SIG-M5 treated with dmso at 0.1 percent for 504 hours (cell line): ENCODE measurements at regions not wholly inside any gene's neighbourhood (a gene's known extent, or its start where the extent isn't known, plus 50 kb on each side); places are given as distances from the start of the nearest gene placed in this dataset.

Experiments used
- DNase-seq: peaks from one replicate; lab custom pipeline; 2025; ENCODE audit not compliant: unreplicated experiment; lab: John Stamatoyannopoulos, UW

GRCh38 chr2:15763822-15764682 is 172.4 kb downstream of the DDX1 start:
- DNase-seq: no peak

- DNase-seq: no peak
These were observed 173.0 kb downstream of the DDX1 start for GRCh38 chr2:15764683-15765011.

- no peak for DNase-seq
These were observed 173.5 kb downstream of the DDX1 start for GRCh38 chr2:15765211-15765610.

- no peak for DNase-seq
These were observed 174.1 kb downstream of the DDX1 start for GRCh38 chr2:15765686-15766302.

- no peak for DNase-seq
These were observed 174.0 kb upstream of the MYCN start for GRCh38 chr2:15766303-15766861.

GRCh38 chr2:15766911-15767597 is 173.3 kb upstream of the MYCN start:
- no peak for DNase-seq

- no peak for DNase-seq
These were observed 172.7 kb upstream of the MYCN start for GRCh38 chr2:15767679-15768078.

GRCh38 chr2:15768142-15768541 is 172.2 kb upstream of the MYCN start:
- DNase-seq: no peak

GRCh38 chr2:15768615-15769014 is 171.7 kb upstream of the MYCN start:
- DNase-seq: no peak

GRCh38 chr2:15769235-15769634 is 171.1 kb upstream of the MYCN start:
- no peak for DNase-seq

GRCh38 chr2:15769676-15770547 is 170.4 kb upstream of the MYCN start:
- no peak for DNase-seq

GRCh38 chr2:15770606-15771005 is 169.7 kb upstream of the MYCN start:
- DNase-seq: no peak

GRCh38 chr2:15771124-15771523 is 169.2 kb upstream of the MYCN start:
- no peak for DNase-seq

- no peak for DNase-seq
These were observed 168.2 kb upstream of the MYCN start for GRCh38 chr2:15772086-15772595.

- no peak for DNase-seq
These were observed 167.7 kb upstream of the MYCN start for GRCh38 chr2:15772681-15773080.

- DNase-seq: no peak
These were observed 167.1 kb upstream of the MYCN start for GRCh38 chr2:15773204-15773603.

- no peak for DNase-seq
These were observed 166.5 kb upstream of the MYCN start for GRCh38 chr2:15773846-15774245.

GRCh38 chr2:15775753-15776628 is 164.4 kb upstream of the MYCN start:
- no peak for DNase-seq

- peak; percentile 3 for DNase-seq
These were observed 163.8 kb upstream of the MYCN start for GRCh38 chr2:15776629-15776919.
